Panc1 (cell line): ENCODE measurements at regions not wholly inside any gene's neighbourhood (a gene's known extent, or its start where the extent isn't known, plus 50 kb on each side); places are given as distances from the start of the nearest gene placed in this dataset.

Source experiments
- ATAC-seq: fragments of 200-7000 bp; cut with Tn5 transposase; 2 replicates; pipeline ENCODE4 v1.9.1; 2020; ENCODE audit warnings: mild to moderate bottlenecking, moderate library complexity
- BruUV-seq: library from RNA; stranded (reverse); fragments of 400-500 nt; replicated peaks from 2 replicates; lab custom pipeline; 2021; lab: Mats Ljungman, UMichigan
- CTCF ChIA-PET: fragments of 300-600 bp; sonication (Branson Sonifier 250); formaldehyde crosslinking; loops from one replicate; lab custom pipeline; 2022; ENCODE audit warnings: antibody characterized with exemption; lab: Charles Lee
- POLR2A ChIA-PET: fragments of 300-600 bp; sonication (Branson Sonifier 250); formaldehyde crosslinking; loops from one replicate; lab custom pipeline; 2022; ENCODE audit warnings: antibody characterized with exemption; lab: Charles Lee
- DNase-seq: peaks from one replicate; pipeline ENCODE4 v3.0.0-alpha.2; 2010; ENCODE audit warnings: low read depth, low spot score
- H3K27ac ChIP-seq: 2 replicates; pipeline ENCODE4 v1.5.1; 2011; ENCODE audit warnings: mild to moderate bottlenecking, low read length, inconsistent platforms
- H3K27me3 ChIP-seq: fragments of 200-500 bp; sonication (Bioruptor generic); 2 replicates; pipeline ENCODE4 v1.6.0; 2014; ENCODE audit warnings: low read length, inconsistent platforms; ENCODE audit not compliant: control insufficient read depth, insufficient read depth
- H3K36me3 ChIP-seq: fragments of 200-500 bp; sonication (Bioruptor generic); 2 replicates; pipeline ENCODE4 v1.5.1; 2014; ENCODE audit warnings: inconsistent platforms, mild to moderate bottlenecking, low read length, moderate library complexity; ENCODE audit not compliant: control insufficient read depth, insufficient read depth
- H3K4me1 ChIP-seq: 2 replicates; pipeline ENCODE4 v1.5.1; 2011; ENCODE audit warnings: inconsistent platforms, mild to moderate bottlenecking, low read length, moderate library complexity; ENCODE audit not compliant: control insufficient read depth, insufficient read depth
- H3K4me3 ChIP-seq, 2 experiments: 2 replicates each; pipeline ENCODE4 v1.5.1; 2011 to 2012; ENCODE audit warnings: low read depth in 2 of 2, low read length in 2 of 2, mild to moderate bottlenecking in 2 of 2, inconsistent platforms in 1 of 2, moderate library complexity in 1 of 2
- H3K9me3 ChIP-seq: fragments of 200-500 bp; sonication (Bioruptor generic); 2 replicates; pipeline ENCODE4 v1.5.1; 2014; ENCODE audit warnings: low read depth, mild to moderate bottlenecking, inconsistent platforms, low read length, moderate library complexity; ENCODE audit not compliant: control insufficient read depth, insufficient read depth
- POLR2AphosphoS5 ChIP-seq: IDR thresholded peaks from 2 replicates; pipeline ENCODE4 v1.6.1; 2012; ENCODE audit warnings: mild to moderate bottlenecking, low read depth, low read length, moderate library complexity
- SIN3A ChIP-seq: IDR thresholded peaks from 2 replicates; pipeline ENCODE4 v1.6.1; 2012; ENCODE audit warnings: low read depth, mild to moderate bottlenecking, low read length, moderate library complexity, borderline replicate concordance; ENCODE audit not compliant: insufficient read depth
- TCF7L2 ChIP-seq: IDR thresholded peaks from 2 replicates; pipeline ENCODE4 v1.6.1; 2011; ENCODE audit warnings: mild to moderate bottlenecking, low read depth, low read length, inconsistent platforms
- in situ Hi-C: cut with HindIII; loops from 2 replicates; pipeline ENCODE4 v1.10.0; 2016; ENCODE audit warnings: low sequenced_read_pairs, low pct_unique_long_range_greater_than_20kb
- intact Hi-C: fragments of 100-400 bp; cut with micrococcal nuclease; formaldehyde crosslinking; loops from one replicate; pipeline ENCODE4 v1.10.0; 2022; ENCODE audit not compliant: unreplicated experiment
- TF ChIP-seq, protein P1 (sequence below), 2 experiments: IDR thresholded peaks; 2 replicates each; pipeline ENCODE4 v1.6.1; 2011 to 2012; ENCODE audit warnings: low read depth in 2 of 2, control low read depth in 1 of 2, low read length in 1 of 2, mild to moderate bottlenecking in 1 of 2, moderate library complexity in 1 of 2; ENCODE audit not compliant: insufficient read depth in 1 of 2
- TF ChIP-seq, protein P2 (sequence below): fragments of 450-650 bp; IDR thresholded peaks from 2 replicates; pipeline ENCODE4 v1.5.1; 2017; ENCODE audit warnings: mild to moderate bottlenecking

DNA sequence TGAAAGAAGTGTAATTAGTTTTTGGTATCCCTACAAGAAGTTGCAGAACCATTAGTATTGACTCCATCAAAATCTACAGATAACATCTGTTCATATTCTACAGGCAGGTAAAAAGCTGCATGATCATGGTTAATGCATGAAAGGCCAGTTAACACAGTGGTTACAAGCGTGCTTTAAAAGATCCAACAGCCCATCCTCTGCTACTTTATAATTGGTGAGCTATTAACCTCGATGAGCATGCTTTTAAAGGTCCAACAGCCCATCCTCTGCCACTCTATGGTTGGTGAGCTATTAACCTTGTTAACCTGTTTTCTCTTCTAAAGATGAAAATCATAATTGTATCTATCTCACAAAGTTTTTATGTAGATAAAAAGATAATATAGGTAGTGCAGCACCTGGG is 289.3 kb downstream of the DUSP6 start:
- in situ Hi-C loops (no loop called here), intact Hi-C loops (no loop called here)
- no peak for TF ChIP-seq SIN3A
- no peak for TF ChIP-seq TCF7L2
- TF ChIP-seq, protein P1, sequence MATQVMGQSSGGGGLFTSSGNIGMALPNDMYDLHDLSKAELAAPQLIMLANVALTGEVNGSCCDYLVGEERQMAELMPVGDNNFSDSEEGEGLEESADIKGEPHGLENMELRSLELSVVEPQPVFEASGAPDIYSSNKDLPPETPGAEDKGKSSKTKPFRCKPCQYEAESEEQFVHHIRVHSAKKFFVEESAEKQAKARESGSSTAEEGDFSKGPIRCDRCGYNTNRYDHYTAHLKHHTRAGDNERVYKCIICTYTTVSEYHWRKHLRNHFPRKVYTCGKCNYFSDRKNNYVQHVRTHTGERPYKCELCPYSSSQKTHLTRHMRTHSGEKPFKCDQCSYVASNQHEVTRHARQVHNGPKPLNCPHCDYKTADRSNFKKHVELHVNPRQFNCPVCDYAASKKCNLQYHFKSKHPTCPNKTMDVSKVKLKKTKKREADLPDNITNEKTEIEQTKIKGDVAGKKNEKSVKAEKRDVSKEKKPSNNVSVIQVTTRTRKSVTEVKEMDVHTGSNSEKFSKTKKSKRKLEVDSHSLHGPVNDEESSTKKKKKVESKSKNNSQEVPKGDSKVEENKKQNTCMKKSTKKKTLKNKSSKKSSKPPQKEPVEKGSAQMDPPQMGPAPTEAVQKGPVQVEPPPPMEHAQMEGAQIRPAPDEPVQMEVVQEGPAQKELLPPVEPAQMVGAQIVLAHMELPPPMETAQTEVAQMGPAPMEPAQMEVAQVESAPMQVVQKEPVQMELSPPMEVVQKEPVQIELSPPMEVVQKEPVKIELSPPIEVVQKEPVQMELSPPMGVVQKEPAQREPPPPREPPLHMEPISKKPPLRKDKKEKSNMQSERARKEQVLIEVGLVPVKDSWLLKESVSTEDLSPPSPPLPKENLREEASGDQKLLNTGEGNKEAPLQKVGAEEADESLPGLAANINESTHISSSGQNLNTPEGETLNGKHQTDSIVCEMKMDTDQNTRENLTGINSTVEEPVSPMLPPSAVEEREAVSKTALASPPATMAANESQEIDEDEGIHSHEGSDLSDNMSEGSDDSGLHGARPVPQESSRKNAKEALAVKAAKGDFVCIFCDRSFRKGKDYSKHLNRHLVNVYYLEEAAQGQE (IDR thresholded peaks at IDR 0.05; ENCODE audit: insufficient read depth in 1 of 2, low read depth in 2 of 2, low read length in 1 of 2): no peak
- no peak for TF ChIP-seq POLR2AphosphoS5
- TF ChIP-seq, protein P2, sequence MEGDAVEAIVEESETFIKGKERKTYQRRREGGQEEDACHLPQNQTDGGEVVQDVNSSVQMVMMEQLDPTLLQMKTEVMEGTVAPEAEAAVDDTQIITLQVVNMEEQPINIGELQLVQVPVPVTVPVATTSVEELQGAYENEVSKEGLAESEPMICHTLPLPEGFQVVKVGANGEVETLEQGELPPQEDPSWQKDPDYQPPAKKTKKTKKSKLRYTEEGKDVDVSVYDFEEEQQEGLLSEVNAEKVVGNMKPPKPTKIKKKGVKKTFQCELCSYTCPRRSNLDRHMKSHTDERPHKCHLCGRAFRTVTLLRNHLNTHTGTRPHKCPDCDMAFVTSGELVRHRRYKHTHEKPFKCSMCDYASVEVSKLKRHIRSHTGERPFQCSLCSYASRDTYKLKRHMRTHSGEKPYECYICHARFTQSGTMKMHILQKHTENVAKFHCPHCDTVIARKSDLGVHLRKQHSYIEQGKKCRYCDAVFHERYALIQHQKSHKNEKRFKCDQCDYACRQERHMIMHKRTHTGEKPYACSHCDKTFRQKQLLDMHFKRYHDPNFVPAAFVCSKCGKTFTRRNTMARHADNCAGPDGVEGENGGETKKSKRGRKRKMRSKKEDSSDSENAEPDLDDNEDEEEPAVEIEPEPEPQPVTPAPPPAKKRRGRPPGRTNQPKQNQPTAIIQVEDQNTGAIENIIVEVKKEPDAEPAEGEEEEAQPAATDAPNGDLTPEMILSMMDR: no peak
- H3K27me3 ChIP-seq: no peaks in the 10 kb centered on the region
- no peaks in the 10 kb centered on the region for H3K9me3 ChIP-seq
- BruUV-seq: no TSS peak
- H3K4me1 ChIP-seq: no peaks in the 10 kb centered on the region
- no peak overlapping the region for H3K4me3 ChIP-seq
- ATAC-seq (no peak), DNase-seq (no peak)
- no peaks in the 10 kb centered on the region for H3K36me3 ChIP-seq
- ChIA-PET CTCF (interaction anchor here (0.6 kb wide), 1 partner anchor 670 kb away, joined by 4 read pairs; no protein-coding TSS in a partner anchor), POLR2A (interaction anchor here (0.6 kb wide), 1 partner anchor 289 kb away, joined by 5 read pairs; the partner anchor contains the start of gene DUSP6)
- no peak overlapping the region for H3K27ac ChIP-seq

DNA sequence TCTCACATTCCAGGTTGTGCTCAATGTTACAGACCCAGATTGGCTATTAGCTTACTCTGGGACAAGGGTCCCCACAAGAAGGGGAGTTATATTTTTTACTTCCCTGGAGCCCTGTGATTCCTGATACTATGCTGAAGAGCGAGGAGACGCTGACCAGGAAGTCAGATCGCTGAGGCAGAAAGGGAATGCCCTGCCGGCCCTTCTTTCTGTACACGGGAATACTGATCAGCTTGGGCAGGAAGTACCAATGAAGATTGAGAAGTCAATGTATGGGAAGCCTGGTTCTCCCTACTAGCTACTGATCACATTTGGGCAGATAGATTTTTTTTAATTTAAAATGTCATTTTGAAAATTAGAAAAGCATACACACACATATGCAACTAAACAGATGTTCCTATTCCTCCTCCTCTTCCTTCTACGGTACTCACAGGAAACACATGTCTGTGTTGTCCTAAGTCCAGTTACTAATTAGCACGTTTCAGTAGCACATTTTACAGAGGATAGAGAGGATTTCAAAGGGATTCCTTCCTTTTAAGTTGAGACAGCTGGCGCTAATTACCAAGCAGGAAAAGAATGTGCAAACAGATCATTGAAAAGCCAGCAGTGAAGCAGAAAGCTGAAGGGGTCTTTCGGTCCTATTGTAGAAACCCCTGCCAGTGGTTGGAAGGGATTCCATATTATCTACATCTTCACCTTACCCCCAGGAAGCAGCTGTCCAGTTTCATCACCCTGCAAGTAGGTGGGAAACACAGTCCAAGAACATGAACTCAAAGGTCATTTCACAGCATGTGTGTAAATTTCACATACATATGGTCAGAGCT is 292.4 kb downstream of the DUSP6 start:
- in situ Hi-C loops (no loop called here), intact Hi-C loops (loop anchor here (10.0 kb wide), 1 partner anchor 295 kb away; the partner anchor contains the start of gene DUSP6)
- no peak overlapping the region for H3K4me3 ChIP-seq
- H3K27me3 ChIP-seq: no peaks in the 10 kb centered on the region
- H3K4me1 ChIP-seq: no peaks in the 10 kb centered on the region
- no peak overlapping the region for H3K27ac ChIP-seq
- ChIA-PET POLR2A (no interaction called here), CTCF (no interaction called here)
- H3K36me3 ChIP-seq: no peaks in the 10 kb centered on the region
- no TSS peak for BruUV-seq
- H3K9me3 ChIP-seq: no peaks in the 10 kb centered on the region
- no peak for ATAC-seq
- DNase-seq: no peak
- TF ChIP-seq, protein P1 (IDR thresholded peaks at IDR 0.05; ENCODE audit: insufficient read depth in 1 of 2, low read depth in 2 of 2, low read length in 1 of 2): no peak
- no peak for TF ChIP-seq SIN3A
- TF ChIP-seq, protein P2: no peak
- TF ChIP-seq POLR2AphosphoS5: no peak
- no peak for TF ChIP-seq TCF7L2
